IPS-18c (cell line): ENCODE measurements at regions not wholly inside any gene's neighbourhood (a gene's known extent, or its start where the extent isn't known, plus 50 kb on each side); places are given as distances from the start of the nearest gene placed in this dataset.

ENCODE experiments used
- H3K4me3 ChIP-seq: 2 replicates; pipeline ENCODE4 v1.7.0; 2013; ENCODE audit warnings: low read depth, mild to moderate bottlenecking, low read length, moderate library complexity; ENCODE audit not compliant: insufficient read depth
- H3K9me3 ChIP-seq: one replicate; pipeline ENCODE4 v1.6.1; 2013; ENCODE audit warnings: mild to moderate bottlenecking, low read length, moderate library complexity; ENCODE audit not compliant: control insufficient read depth, insufficient read depth

GRCh38 chr7:115387137-115387536, 465.2 kb downstream of the MDFIC start:
- H3K9me3 ChIP-seq: no peaks in the 10 kb centered on the region
- H3K4me3 ChIP-seq: no peak overlapping the region

GRCh38 chr7:115379321-115379720, 457.4 kb downstream of the MDFIC start:
- no peak overlapping the region for H3K4me3 ChIP-seq
- no peaks in the 10 kb centered on the region for H3K9me3 ChIP-seq

GRCh38 chr7:115368998-115369397, 447.1 kb downstream of the MDFIC start:
- no peak overlapping the region for H3K4me3 ChIP-seq
- no peaks in the 10 kb centered on the region for H3K9me3 ChIP-seq

- Histone ChIP-seq H3K9me3 (no peaks in the 10 kb centered on the region), H3K4me3 (no peak overlapping the region)
Measured at GRCh38 chr7:115363916-115364315, 442.0 kb downstream of the MDFIC start.

- Histone ChIP-seq H3K9me3 (no peaks in the 10 kb centered on the region), H3K4me3 (no peak overlapping the region)
Measured at GRCh38 chr7:115359955-115360354, 438.1 kb downstream of the MDFIC start.

- Histone ChIP-seq H3K9me3 (no peaks in the 10 kb centered on the region), H3K4me3 (no peak overlapping the region)
Measured at GRCh38 chr7:115359119-115359518, 437.2 kb downstream of the MDFIC start.

GRCh38 chr7:115357703-115357999, 435.8 kb downstream of the MDFIC start:
- Histone ChIP-seq H3K4me3 (no peak overlapping the region), H3K9me3 (no peaks in the 10 kb centered on the region)

GRCh38 chr7:115356999-115357702, 435.3 kb downstream of the MDFIC start:
- Histone ChIP-seq H3K9me3 (no peaks in the 10 kb centered on the region), H3K4me3 (no peak overlapping the region)

- Histone ChIP-seq H3K9me3 (no peaks in the 10 kb centered on the region), H3K4me3 (no peak overlapping the region)
Measured at GRCh38 chr7:115356139-115356746, 434.3 kb downstream of the MDFIC start.

GRCh38 chr7:115354925-115355324, 433.0 kb downstream of the MDFIC start:
- Histone ChIP-seq H3K9me3 (no peaks in the 10 kb centered on the region), H3K4me3 (no peak overlapping the region)

GRCh38 chr7:115352375-115352774, 430.5 kb downstream of the MDFIC start:
- Histone ChIP-seq H3K9me3 (no peaks in the 10 kb centered on the region), H3K4me3 (no peak overlapping the region)

- H3K9me3 ChIP-seq: no peaks in the 10 kb centered on the region
- H3K4me3 ChIP-seq: no peak overlapping the region
Measured at GRCh38 chr7:115350764-115351163, 428.9 kb downstream of the MDFIC start.

GRCh38 chr7:115349635-115350034, 427.7 kb downstream of the MDFIC start:
- Histone ChIP-seq H3K4me3 (no peak overlapping the region), H3K9me3 (no peaks in the 10 kb centered on the region)

GRCh38 chr7:115346685-115347084, 424.8 kb downstream of the MDFIC start:
- Histone ChIP-seq H3K9me3 (no peaks in the 10 kb centered on the region), H3K4me3 (no peak overlapping the region)

GRCh38 chr7:115340828-115341227, 418.9 kb downstream of the MDFIC start:
- H3K9me3 ChIP-seq: no peaks in the 10 kb centered on the region
- H3K4me3 ChIP-seq: no peak overlapping the region

GRCh38 chr7:115338016-115338415, 416.1 kb downstream of the MDFIC start:
- H3K4me3 ChIP-seq: no peak overlapping the region
- H3K9me3 ChIP-seq: no peaks in the 10 kb centered on the region

- Histone ChIP-seq H3K9me3 (no peaks in the 10 kb centered on the region), H3K4me3 (no peak overlapping the region)
Measured at GRCh38 chr7:115332691-115333090, 410.8 kb downstream of the MDFIC start.

GRCh38 chr7:115329006-115329405, 407.1 kb downstream of the MDFIC start:
- no peak overlapping the region for H3K4me3 ChIP-seq
- H3K9me3 ChIP-seq: no peaks in the 10 kb centered on the region

- Histone ChIP-seq H3K4me3 (no peak overlapping the region), H3K9me3 (no peaks in the 10 kb centered on the region)
Measured at GRCh38 chr7:115328018-115328417, 406.1 kb downstream of the MDFIC start.
